COLO829 (cell line): ENCODE measurements at regions not wholly inside any gene's neighbourhood (a gene's known extent, or its start where the extent isn't known, plus 50 kb on each side); places are given as distances from the start of the nearest gene placed in this dataset.
"Not testable (repeated sequence)": the region's sequence is repeated elsewhere in the genome, so short reads cannot be mapped to it uniquely, and the experiment has no call there.

Experiments used
- DNase-seq: peaks from one replicate; pipeline ENCODE4 v3.0.0; 2012; ENCODE audit warnings: low spot score

DNA sequence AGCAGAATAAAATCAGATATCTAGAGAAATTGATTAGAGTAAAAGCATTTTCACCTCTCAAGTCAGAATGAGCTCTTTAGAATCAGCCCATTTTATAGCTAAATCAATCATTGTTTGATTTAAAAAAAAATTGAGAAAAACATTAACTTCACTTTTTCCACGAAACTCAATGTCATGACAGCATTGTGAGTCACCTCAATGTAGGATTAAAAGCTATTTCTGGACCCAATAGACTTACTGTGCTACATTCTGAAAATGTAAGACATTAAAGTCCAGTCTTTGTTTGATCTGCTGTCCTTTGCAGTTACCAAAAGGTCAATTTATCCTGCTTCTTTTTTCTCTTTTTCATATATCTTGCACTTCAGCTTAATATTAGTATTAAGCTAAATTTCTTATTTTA, 519.4 kb upstream of the ZNF337 start:
- peak; percentile 63 for DNase-seq

DNA sequence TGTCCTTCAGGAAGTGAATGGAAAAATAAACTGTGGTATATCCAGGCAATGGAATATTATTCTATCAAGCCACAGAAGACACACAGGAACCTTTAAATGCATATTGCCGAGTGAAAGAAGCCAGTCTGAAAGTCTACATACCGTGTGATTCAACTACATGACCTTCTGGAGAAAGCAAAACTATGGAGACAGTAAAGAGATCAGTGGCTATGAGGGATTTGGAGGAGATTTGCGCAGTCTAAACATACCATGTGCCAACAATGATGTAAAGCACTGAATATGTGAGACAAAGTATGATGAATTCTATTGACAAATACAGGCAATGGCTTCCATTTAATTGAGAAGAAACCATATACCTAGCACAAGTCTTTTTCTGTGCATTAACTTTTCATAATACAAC, 518.3 kb upstream of the ZNF337 start:
- no peak for DNase-seq

DNA sequence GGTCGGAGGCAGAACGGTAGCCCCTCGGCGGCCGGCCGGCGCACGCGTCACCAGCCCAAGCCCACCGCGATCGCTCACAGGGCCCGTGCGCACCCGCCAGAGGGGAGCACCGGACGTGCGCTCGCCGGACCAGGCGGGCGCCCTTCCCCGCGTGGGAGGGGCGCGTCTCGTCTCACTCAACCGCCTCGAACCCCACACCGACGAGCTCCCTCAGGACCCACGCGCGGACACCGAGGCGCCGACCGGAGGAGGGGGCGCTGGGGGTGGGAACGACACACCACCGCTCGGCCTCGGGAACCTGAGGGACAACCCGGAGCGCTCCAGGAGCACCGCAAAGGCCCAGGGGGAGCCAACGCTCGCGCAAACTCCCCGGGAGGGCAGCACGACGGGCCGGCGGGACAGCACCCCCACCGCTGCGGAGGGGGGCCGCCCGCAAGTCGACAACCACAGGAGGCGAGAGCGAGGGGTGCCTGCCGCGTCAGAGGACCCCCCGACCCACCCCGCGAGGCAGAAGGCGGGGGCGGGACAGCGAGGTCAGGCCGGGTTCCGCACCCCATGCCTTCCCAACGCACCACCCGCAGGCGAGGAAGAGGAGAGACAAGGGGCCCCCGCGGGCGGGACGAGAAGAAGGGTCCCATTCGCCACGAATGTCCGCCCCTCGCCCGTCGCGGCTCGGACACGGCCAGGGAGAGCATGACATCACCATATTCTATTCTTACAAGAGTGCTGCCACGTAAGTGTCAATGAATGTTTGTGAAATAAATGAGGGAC, 512.7 kb upstream of the ZNF337 start:
- no peak for DNase-seq

DNA sequence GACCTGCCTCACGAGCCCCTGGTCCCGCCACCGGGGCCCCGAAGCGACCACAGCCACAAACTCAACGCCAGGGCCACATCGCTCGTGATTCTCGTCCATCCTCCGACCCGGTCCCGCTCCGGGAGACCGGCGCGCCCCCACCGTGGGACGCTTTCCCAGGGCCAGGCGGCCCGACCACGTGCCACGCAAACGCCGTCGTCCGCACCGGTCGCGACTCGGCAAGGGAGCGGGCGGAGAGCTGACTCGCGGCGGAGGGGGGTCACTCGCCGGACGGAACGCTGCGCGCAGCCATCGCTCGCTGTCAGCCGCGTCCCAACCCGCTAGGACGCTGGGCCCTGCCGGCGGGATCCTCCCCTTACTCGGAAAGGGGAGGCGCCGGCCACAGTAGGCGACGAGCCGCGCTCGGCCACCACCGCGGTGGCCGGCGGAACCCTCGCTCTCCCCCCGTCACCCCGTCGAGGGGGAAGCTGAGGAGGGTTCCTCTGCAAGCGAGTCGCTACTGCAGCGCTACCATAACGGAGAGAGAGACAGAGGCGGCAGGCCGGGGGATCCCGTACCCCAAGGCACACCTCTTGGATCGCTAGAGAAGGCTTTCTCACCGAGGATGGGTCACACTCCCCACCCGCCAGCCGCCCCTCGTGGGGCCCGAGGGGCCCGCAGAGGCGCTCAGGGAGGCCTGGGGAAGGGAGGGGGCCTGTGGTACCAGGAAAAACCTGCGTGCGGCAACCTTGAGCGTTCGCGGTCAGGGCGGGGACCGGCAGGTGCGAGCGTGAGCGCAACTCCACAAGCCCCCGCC, 511.8 kb upstream of the ZNF337 start:
- no peak for DNase-seq

DNA sequence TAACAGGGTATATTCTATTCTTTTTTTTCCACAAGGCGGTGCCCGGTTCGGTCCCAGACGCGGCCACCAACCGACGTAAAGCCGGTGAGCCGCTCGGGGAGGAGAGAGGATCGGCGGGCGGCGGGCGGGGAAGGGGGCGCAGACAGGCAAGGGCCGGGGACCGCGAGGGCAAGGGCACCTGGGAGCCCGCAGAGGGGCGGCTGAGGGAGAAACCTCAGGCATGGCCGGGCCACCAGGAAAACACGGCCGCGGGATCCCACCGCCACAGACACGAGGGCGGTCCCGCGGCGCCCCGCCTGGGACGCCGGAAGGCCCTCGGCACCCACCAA, 511.3 kb upstream of the ZNF337 start:
- not testable (repeated sequence) for DNase-seq

DNA sequence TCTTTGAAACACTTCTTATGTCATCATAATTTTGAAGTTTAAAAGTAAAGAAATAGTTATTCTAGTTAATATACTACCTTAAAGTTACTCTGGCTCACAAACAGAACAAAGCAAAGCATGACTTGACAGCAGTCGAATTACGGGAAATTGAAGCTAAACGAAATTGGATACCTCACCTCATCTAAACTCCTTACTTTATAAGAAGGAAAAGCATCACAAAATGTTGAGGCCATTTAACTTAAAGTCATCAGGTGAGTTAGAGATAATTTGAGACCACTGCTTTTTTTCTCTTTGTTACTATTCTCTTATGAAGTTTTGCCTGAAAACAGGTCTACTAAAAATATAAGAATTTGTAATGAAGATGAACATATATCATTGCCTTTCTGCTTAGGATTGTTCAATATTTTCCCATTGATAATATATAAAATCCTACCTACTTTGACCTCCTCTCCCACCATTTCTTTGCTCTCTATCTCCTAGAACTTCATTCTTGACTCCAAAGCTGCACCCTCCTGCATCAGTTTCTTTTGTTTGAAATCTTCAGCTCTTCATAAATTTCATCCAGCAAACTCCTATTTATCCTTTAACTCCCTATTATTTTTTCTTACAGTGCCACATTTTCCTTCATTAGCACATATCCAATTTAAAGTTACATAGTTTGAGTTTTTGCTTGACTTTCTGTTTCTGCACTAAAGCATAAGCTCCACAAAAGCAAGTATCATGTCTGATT, 510.7 kb upstream of the ZNF337 start:
- no peak for DNase-seq

DNA sequence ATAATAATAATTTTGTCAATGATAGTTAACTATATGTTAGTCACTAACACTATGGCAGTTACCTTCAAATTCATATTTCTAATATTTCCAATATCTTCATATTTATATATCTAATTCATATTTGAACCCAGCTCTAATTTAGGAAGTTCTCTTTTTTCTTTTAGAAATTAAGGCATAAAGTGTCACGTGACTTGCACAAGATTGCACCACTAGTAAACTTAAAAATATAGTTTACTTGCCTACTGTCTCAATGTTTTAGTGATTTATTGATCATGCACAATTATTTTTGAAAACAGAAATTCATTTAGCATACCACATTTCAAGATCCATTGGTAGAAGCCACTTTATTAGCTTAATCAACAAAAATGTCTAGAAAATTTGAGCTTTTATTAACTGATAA, 508.7 kb upstream of the ZNF337 start:
- no peak for DNase-seq

DNA sequence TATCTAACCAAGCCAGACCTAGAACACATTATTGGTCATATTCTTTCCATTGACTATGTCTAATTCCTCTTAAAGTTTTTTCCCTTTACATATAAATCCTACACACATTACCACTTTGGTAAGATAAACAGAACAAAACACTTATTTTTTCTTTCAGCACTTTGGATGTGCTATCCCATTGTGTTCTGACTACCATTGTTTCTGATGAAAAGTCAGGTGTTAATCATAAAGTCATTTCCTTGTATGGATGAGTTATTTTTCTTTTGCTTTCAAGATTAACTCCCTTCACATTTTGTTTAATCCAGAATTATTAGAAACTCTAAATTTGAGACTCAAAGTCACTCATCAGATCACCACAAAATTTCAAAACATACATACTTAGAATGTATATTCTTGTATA, 504.4 kb upstream of the ZNF337 start:
- DNase-seq, result peak; percentile 5

DNA sequence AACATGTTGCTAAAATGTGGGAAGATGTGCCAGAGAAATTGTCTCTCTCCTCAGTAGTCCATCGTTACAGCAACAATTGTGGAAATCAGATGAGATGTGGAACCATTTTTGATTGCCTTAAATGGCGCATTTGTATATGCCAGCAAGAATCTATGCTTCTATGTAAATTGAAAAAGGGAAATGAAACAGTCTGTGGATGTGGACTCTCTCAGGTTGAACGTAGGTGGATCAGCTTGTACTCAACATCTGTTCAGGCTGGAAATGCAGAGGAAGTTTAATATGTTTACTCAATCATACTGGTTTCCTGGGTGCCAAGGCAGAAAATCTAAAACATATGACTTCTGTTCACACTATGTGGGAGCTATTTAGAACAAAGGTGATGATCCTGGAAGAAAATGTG, 490.7 kb upstream of the ZNF337 start:
- not testable (repeated sequence) for DNase-seq

DNA sequence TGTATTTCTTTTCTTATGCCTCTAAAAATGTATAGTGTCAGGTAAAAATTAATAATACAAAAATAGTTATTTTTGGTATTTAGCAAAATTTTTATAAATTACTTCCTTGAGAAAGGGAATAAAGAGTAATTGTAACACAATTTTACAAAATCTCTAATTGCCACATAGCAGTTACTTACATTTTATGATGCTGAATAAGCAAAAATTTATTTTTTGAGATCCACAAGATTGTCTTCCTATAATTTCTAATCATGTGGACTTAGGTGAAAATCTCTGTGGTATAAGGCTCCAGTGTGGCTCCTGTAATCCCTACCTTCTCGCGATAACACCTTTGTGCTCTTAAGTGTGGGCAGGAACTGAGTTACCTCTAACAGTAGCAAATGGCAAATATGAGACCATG, 487.1 kb upstream of the ZNF337 start:
- not testable (repeated sequence) for DNase-seq

DNA sequence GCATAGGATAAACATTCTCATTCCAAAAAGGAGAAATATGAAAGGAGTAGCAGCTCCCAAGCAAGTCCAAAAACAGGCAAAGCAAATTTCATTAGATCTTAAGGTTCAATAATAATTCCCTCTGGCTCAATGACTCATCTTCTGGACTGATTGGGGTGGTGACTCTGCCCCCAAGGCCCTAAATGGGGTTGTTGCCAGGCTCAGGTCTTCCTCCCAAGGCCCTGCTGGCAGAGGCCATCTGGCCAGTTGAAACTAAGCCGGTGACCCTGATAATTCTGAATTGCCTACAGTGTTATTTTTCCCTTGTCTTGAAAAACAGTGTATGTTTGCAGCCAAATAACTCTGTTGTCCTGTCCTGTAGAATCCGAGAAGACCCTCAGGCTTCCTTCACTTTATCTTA, 484.7 kb upstream of the ZNF337 start:
- DNase-seq, result not testable (repeated sequence)

DNA sequence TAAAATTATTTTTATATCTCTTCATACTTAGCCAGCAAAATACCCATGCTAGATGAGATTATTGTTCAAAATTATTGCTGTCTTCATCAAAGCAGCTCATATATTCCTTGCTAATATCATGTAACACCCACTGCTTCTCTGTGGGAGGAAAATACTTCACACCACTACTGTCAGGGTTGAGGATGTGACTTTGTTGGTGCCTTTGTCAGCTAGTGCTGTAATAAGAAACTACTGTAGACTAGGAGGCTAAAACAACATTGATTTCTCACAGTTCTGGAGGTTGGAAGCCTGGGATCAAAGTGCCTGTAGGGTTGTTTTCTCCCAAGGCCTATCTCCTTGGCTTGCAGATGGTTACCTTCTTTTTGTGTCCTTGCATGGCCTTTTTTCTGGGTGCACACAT, 475.2 kb upstream of the ZNF337 start:
- not testable (repeated sequence) for DNase-seq

DNA sequence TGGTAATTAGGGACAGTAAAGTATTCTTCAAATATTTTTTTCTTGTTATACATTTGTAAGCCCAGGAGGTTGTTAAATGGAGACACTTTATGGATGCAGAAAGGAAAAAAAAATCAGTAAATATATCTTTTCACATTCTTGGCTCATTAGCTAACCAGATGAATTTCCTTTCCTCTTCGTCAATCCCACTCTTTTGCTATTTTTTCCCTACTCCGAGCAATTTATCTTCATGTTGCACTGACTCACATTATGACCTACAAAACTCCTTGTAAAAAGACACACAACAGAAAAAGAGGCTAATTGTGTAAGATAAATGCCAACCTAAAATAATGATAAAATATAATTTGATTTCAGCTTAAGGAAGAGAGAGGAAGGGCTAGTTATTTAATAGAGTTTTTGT, 472.9 kb upstream of the ZNF337 start:
- peak; percentile 30 for DNase-seq

DNA sequence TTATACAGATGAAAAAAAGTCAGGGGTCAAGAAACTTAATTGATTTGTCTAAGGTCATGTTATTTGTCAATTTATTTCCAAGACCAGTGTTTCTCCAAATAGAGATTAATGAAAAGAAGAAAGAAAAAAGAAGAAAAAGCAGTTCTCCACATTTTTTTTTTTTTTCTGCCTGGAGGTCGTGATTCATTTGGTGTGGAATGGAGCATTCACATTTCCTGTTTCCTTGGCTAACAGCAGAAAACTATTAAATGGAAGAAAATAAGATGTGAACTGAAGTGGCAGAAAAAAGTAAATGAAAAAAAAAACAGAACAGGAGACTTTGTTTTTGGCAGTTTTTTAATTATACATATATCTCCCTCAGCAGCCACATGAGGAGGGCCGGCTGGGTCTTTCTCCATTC, 470.8 kb upstream of the ZNF337 start:
- DNase-seq, result peak; percentile 8

DNA sequence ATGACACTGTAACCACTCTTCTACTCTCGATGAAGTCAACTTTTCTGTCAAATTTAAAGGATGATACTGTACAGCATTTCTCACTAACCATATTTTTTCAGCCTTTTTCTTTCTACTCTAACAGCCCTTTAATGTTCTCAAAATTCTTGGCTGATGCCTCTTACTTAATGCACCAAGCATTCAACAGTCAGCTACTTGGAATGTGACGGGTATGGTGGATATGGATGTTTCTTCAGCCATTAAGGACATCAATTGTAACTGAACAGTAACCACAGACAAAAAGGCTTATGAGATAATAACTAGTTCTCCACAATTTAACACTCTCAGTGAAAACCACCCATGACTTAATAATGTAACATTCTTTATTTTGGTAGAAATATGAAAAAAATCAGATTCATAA, 467.2 kb upstream of the ZNF337 start:
- peak; percentile 24 for DNase-seq

DNA sequence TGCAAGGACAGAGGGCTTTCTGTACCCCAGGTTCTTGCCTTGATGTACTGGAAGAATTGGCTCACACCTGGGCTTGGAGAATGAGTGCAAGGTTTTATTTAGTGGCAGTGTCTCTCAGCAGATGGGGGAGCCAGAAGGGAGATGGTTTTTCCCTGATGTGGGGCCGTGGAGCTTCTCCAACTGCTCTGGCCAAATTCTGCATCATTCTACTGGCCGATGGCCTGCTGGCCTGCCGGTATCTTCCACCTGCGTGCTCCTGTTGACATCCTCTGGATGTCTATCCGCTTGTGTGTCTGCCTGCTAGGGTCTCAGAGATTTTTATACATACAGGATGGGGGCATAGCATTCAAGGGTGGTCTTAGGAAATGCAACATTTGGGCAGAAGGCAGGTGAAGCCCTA, 466.5 kb upstream of the ZNF337 start:
- not testable (repeated sequence) for DNase-seq

DNA sequence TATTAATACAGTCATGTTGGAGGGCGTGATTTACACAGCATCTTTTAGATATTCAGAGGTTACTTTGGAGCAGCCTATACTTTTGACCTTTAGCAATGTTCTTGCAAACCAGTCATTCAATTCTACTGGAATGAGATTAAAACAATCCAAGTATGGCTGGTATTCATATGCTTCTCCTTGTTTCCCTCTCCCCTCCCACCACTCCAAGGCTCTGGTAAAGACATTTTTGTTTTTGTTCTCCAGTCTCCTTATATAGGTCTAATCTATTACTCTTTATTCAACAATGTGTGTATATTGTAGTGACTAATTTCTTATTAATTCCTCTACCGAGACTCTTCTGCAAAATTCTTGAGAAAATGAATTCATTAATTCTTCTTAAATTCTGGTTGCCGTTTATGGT, 465.1 kb upstream of the ZNF337 start:
- DNase-seq, result not testable (repeated sequence)

DNA sequence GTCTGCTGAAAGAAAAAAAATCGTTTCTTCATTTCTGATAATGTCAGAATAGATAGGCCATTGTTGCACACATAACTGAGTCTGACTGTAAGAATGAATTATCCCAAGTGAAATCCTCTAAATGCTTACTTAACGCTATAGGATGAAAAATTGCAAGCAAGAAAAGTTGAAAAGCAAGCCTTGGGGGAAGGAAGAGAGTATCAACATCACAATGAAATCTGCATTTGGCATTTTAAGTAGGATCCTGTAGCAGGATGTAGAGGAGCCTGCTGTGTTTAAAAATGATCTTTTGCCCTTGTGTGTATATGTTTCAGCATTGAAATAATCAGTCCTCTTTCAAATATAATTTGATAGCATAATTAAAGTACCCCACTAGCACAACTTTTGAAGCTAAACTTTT, 464.3 kb upstream of the ZNF337 start:
- DNase-seq, result not testable (repeated sequence)

DNA sequence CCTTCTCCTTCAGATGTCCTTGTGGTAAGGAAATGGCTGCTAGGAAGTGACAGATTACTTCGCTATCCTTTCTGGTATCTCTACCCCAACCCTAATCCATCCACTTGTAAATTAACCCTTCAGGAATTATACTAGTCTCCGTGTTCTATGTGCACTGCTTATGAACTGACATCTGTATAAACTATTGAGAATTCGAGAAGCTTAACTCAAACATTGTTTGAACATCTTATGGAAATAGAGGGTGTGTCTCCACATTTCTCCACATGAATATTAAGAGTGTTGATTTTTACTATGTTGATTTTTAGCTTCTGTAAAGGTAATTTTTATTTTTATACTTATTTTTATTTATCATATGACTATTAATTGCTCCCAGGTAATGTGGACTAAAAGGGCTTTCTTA, 457.6 kb upstream of the ZNF337 start:
- no peak for DNase-seq

DNA sequence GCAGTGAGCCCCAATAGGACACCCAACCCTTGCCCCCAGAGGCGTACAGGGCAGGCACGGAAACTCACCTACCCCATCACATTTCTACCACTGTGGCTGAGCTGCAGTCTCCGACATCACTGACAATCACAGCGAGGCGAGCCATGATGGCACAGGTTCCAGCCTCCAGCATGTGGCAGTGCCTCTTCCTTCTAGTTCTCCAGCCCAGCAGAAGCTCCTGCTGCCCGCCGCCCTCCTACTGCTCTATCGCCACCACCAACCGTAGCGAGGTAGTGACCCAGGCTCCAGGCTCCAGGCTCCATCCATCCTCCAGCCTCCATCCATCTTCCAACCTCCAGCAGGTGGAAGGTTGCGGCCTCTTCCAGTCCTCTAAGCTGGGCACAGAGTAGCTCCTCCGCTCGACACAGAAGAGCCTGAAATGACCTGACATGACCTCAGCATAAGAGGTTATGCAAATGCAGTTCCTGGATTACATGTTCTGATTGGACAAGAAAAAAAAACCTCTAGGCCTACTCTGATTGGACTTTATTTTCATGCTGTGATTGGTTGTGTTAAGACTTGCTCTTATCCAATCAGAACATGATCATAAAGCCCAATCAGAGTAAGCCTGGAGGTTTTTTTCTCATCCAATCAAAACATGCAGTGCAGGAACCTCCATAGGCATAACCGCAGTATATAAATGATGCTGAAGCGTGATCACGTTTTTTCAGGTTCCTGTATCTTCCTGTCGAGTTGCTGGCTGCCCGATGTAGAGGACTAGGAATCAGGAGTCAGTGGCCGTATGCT, 438.9 kb upstream of the ZNF337 start:
- no peak for DNase-seq

DNA sequence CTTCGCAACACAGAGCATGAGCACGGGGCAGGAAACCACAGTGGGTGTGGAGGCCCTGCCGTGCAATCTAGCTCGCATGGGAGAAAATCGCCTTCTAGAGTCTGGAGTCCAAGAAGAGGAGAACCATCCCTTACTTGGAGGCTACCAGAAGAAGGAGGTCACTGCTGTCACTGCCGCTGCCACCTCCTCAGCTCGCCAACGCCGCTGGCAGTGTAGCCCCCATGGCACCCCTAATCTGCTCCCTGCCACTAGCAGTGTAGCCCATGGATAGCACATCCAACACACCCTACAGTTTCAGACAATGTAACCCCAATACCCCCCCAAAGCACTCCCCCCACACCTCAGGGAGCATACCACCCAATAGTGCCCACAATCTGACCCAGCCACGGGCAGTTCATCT, 438.0 kb upstream of the ZNF337 start:
- DNase-seq, result no peak

DNA sequence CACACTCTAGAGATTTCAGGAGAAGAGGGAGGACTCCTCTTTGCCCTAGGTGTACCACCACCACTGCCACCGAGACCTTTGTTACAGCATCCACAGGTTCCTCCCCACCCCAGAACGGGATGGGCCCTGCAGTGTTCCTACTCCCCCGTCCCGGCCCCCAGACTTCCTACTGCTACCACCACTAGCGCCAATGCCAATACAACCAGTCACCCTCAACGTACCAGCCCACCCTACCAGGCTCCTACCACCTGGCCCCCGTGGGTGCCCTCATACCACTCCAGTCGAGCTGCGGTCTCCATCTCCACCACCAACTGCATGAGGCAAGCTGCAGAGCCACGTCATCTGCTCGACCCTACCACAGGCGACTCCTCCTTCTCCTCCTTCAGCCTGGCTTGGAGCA, 437.1 kb upstream of the ZNF337 start:
- DNase-seq, result not testable (repeated sequence)
